HG02870 (cell line): ENCODE measurements at regions not wholly inside any gene's neighbourhood (a gene's known extent, or its start where the extent isn't known, plus 50 kb on each side); places are given as distances from the start of the nearest gene placed in this dataset.
A peak's percentile ranks its signal among the peaks of the same experiment; 100 is the strongest.
"Not testable (repeated sequence)": the region's sequence is repeated elsewhere in the genome, so short reads cannot be mapped to it uniquely, and the experiment has no call there.

Experiments used
- ATAC-seq: cut with Tn5 transposase; IDR thresholded peaks from one replicate; pipeline ENCODE4 v1.9.1; 2021; ENCODE audit warnings: mild to moderate bottlenecking, moderate library complexity; ENCODE audit not compliant: unreplicated experiment

DNA sequence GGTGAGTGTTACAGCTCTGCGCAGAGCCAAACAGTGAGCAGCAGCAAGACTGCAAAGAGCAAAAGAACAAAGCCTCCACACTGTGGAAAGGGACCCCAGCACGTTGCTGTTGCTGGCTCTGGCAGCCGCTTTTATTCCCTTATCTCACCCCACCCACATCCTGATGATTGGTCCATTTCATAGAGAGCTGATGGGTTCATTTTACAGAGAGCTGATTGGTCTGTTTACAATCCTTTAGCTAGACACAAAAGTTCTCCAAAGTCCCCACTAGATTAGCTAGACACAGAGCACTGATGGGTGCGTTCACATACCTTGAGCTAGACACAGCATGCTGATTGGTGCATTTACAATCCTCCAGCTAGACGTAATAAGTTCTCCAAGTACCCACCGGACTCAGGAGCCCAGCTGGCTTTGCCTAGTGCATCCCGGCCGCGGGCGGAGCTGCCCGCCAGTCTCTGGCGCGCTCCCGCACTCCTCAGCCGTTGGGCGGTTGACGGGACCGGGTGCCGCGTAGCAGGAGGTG, 291.4 kb upstream of the PRSS16 start:
- not testable (repeated sequence) for ATAC-seq

DNA sequence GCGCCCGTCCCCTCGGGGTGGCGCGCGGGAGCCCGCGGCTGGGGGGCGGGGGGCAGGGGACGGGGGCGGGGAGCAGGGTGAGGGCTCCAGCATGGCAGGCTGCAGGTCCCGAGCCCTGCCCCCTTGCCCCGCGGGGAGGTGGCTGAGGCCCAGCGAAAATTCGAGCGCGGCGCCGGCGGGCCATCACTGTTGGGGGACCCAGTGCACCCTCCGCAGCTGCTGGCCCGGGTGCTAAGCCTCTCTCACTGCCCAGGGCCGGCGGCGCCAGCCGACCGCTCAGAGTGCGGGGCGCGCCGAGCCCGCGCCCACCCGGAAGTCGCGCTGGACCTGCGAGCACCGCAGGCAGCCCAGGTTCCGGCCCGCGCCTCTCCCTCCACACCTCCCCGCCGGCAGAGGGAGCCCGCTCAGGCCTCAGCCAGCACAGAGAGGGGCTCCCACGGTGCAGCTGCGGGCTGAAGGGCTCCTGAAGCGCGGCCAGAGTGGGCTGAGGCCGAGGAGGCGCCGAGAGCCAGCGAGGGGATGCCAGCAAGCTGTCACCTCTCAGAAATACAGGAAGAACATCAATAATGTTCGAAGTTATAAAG, 290.8 kb upstream of the PRSS16 start:
- not testable (repeated sequence) for ATAC-seq

DNA sequence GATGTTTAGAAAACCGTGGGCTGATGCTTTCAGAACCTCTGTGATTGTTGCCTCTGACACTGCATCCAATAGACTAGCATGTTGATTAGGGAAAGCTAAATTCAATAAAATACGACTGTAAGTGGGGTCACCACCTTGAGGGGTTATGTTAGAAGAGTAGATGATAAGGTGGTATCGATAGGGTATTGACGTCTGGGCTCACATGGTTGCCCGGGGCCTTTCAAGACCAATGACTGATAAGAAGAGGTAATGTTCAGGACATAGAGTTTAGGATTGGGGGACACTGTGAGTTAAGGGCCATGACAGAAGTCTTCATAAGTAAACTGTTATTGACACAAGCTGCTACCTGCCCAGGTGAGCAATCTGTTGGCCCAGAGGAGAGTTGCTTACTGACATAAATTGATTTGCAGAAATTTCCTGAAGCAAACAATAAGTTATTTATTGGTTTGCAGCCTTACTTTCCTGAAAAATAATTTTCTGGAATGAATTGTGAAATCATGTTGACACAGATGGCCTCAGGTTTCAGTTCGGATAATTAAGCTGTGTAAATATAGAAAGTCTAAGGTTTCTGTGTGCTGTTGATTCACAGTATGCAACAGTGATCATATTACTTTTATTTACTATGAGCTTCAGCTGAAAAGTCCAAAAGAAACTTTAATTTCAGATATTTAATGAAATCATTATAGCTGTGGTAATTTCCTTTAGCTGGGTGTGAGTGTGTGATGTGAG, 289.9 kb upstream of the PRSS16 start:
- not testable (repeated sequence) for ATAC-seq

DNA sequence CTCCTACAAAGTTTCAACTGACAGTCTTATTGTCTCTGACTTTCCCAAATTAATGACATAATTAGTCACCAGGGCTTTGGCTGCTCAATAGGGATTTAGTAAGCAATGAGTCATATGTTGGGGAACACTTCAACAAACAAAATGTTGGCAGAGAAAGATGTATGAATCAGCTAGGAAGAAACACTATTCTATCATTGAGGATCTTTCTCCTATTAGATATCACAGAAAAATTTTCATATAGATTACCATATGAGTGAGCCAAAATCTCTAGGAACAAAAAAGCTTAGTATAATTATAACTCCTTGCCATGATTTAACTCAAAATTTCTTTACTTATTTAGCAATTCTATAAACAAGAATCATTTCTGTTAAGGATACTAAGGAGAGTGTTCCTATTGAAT, 286.3 kb upstream of the PRSS16 start:
- ATAC-seq = not testable (repeated sequence)

DNA sequence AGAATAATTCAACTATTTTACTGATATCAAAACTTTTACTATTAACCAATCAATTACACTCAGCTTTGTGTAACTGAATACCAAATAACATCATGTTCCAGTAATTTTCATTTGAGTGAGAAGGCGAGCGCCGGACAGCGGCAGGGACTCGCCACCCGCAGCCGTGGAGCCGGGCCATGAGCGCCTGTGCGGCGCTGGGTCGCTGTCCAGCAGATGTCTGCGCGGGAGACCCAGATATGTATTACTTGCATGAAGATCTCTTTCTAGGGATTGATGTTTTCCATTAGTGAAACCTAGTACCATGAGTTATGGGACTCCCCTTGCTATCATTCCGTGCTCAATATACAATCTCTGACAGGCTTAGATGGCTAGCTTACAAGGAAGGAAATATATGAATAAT, 245.1 kb upstream of the PRSS16 start:
- no peak for ATAC-seq

DNA sequence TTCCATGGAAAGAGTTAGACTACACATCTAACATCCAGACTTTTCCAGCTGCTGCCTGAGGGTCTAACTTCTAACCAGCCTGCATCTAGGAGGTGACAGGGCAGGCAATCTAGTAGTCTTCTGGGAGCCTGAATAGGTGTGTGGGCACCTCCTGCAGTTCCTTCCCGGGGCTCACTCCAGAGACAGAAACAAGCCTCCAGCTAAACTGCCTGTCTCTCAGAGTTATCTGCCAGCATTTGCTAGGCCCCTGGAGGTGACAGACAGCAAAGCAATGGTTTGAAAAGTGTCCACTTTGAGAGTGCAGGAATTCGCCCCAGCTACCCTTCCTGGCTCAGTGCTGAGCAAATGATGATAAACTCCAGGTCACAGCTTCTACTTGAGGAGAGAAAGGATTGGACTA, 240.5 kb upstream of the PRSS16 start:
- no peak for ATAC-seq

DNA sequence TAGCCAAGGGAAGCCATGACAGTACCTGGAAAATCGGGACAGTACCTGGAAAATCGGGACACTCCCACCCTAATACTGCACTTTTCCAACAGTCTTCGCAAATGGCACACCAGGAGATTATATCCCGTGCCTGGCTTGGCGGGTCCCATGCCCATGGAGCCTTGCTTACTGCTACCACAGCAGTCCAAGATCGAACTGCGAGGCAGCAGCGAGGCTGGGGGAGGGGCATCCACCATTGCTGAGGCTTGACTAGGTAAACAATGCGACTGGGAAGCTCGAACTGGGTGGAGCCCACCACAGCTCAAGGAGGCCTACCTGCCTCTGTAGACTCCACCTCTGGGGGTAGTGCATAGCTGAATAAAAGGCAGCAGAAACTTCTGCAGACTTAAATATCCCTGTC, 238.9 kb upstream of the PRSS16 start:
- ATAC-seq = not testable (repeated sequence)

DNA sequence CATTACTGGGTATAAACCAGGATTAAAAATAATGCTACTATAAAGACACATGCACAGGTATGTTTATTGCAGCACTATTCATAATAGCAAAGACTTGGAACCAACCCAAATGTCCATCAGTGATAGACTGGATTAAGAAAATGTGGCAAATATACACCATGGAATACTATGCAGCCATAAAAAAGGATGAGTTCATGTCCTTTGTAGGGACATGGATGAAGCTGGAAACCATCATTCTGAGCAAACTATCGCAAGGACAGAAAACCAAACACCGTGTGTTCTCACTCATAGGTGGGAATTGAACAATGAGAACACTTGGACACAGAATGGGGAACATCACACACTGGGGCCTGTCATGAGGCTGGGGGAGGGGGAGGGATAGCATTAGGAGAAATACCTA, 233.4 kb upstream of the PRSS16 start:
- ATAC-seq = not testable (repeated sequence)

DNA sequence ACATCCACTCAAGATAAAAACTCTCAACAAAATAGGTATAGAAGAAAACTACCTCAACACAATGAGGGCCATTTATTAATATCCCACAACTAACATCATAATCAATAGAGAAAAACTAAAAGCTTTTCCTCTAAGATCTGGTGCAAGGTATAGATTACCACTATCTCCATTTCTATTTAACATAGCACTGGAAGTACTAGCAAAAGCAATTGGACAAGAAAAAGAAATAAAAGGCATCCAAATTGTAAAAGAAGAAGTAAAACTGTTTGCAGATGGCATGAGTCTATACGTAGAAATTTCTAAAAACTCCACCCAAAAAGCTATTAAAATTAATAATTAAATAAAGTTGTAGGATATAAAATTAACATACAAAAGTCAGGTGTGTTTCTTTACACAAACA, 230.8 kb upstream of the PRSS16 start:
- ATAC-seq = no peak

DNA sequence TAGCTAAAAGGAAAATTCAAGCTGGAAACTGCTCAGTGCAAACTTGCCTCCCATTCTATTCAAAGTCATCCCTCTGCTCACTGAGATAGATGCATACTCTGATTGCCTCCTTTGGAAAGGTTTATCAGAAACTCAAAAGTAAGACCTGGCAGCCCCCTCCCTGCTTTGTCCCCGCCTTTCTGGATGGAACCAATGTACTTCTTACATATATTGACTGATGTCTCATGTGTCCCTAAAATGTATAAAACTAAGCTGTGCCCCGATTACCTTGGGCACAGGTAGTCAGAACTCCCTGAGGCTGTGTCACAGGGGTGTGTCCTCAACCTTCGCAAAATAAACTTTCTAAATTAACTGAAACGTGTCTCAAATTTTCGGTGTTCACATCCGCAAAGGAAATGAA, 229.1 kb upstream of the PRSS16 start:
- not testable (repeated sequence) for ATAC-seq

DNA sequence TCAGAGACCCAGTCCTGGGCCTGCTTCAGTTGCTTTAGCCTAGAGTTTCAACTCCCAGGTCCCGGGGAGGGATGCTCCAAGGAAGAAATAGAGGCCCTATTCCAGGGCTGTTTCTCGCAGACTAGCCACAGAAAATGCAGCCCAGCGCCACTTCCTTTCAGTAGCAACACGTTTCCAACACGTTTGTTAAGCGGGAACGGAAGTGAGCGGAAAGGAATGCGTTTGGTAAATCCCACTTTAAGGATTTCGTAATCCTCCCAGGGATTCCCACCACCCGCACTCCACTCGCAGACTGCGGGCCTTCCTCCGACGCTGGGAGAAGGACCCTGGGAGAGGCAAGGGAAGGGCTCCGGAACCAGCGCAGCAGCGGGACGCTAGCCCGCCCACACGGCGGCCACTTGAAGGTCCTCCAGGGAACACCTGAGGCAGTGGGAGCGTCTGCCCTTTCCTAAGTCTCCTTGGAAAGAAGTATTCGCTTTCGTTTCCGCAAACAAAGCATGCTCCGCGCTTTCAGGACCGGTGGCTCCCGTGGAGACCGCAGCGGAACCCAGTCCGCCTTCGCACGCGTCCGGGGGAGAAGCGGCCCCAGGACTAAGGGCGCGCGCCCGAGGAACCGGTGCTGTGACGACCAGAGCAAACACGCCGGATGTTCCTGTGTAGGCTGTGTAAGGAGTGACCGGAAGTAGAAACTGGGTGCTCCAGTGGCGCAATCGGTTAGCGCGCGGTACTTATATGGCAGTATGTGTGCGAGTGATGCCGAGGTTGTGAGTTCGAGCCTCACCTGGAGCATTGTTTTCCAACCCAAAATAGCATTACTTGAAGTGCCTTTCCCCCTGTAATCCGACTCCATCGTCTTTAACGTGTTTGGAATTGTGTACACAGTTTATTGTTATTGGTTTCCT, 227.6 kb upstream of the PRSS16 start:
- ATAC-seq = no peak

DNA sequence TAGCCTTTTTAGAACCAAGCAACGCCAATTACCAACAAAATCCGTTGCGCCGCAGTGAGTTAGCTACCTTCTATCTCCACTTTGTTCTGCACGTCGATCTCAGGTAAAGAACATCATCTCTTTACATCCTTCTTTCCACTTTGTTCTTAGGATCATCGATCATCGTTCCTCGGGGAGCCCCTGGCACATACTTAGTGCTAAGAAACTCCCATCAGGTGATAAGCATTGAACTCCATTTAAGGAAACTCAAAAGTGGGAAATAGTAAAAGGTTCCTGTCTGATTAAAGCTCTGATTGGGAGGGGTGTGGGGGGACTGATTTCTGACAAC, 227.0 kb upstream of the PRSS16 start:
- ATAC-seq = no peak

DNA sequence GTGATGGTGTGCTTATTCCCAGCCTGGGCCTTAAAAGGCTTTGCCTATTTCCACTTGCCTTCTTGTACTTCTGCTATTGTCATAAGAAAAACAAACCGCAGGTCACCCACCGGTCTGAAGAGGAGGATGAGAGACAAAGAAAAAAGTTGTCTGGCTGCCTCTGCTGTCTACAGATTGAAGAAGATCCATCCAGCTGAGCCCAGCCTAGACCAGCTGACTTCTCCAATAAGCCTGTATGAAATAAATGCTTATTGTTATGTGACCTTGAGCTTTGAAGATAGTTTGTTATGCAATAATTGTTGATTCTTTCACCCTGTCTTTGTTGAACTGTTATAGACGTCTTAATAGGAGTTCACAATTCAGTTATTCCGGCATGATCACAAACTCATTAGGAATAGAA, 223.8 kb upstream of the PRSS16 start:
- ATAC-seq = no peak

DNA sequence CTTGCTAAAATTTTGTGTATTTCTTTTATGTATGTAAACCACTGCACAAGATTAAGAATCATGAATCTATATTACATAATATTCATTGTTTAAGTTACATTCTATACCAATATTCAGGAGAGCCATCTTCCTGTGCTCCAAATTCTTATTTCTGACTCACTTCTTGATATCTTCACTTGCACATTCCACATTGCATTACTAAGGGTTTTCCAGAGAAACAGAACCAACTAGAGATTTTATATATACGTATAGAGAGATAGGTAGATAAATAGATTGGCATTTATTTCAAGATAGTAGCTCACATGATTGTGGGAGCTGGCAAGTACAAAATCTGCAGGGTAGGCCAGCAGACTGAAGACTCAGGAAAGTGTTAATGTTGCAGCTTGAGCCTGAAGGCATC, 222.2 kb upstream of the PRSS16 start:
- ATAC-seq = no peak

DNA sequence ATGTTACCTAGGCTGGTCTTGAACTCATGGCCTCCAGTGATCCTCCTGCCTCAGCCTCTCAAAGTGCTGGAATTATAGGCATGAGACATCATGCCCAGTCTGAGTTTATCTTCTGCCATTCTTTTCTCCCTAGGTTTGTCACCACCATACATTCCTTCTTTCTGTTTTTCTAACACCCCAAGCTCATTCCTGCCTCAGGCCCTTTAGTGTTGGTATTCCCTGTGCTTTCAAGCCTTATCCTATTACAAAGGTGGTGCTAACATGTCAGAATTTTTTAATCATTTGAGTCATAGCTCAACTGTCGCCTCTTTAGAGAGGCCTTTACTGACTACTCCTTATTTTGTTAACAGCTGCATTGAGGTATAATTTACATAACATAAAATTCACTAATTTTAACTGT, 221.1 kb upstream of the PRSS16 start:
- ATAC-seq = no peak

DNA sequence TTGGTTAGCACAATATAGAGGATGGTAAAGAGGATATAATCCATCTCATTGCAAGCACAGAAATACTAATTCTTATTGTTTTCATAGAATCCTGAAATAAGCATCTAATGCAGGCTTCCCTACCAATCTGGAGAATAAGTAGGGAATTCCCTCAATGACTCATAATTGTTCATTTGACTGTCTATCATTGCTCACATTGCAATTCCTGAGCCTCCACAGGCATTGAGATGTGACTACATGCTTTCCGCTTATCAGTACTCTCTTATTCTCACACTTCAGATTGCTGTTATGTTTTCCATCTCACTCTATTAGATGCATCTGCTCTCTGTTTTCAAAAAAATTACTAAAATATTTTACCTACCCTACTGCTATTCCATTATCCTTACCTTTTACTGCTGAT, 216.2 kb upstream of the PRSS16 start:
- no peak for ATAC-seq

DNA sequence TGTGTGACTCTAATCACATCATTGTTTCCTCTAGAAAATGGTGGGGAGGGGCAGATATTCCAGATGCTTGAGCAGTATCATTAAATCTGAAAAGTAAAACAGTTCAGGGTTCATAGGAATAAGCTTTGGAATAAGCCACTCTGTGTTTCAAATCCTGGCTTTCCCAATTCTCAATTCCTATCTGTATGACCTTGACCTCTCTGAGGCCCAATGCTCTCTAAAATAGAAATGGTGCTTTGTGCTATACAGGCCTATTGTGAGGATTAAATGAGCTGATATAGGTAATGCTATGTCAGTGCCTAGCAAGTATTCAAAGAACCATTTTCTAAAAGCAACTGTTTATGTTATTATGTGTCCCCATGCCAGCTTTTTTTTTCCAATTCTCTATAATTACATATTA, 209.0 kb upstream of the PRSS16 start:
- ATAC-seq = no peak

DNA sequence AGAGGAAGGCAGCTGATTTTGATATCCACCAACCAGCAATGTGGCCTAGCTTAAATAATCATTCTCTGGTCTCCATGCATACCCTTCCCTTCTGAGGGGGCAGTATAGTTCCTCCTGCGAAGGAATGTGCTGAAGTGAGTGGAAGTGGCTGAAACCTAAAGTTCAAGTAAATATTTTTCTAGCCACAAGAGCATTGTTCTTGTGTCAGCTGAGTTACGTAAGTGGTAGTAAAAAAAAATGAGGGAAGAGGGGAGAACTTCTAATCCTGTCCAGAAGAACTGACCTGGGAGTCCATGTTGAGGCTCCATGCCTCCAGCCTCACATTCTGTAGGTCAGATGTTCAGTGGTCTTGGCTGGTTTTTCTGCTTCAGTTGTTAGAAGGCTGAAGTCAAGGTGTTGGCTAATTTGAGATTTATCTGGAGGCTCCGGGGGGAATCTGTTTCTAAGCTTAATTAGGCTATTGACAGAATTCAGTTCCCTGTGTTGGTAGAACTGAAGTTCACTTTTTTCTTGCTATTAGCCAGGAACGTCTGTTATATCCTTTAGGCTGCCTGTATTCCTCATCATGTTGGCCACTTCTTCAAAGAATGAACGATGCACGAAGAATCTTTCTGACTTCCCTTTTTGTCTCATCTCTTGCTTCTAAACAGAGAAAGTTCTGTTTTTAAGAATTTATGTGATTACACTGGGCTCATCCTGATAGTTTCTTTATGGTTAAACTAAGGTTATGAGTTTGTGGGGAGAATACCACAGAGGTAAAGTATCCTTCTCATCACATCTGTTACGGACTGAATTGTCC, 207.1 kb upstream of the PRSS16 start:
- ATAC-seq = no peak

DNA sequence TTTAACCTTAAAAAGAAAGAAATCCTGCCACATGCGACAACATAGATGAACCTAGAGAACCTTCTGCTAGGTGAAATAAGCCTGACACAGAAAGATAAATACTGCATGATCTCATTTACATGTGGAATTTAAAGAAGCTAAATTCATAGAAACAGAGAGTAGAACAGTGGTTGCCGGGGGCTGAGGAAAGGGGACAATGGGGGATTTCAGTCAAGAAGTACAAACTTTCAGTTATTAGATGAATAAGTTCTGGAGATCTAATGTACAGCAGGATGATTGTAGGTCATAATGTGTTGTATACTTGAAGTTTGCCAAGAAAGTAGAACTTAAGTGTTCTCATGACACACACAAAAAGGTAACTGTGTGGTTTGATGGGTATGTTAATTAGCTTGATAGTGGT, 204.3 kb upstream of the PRSS16 start:
- peak; percentile 59 for ATAC-seq

DNA sequence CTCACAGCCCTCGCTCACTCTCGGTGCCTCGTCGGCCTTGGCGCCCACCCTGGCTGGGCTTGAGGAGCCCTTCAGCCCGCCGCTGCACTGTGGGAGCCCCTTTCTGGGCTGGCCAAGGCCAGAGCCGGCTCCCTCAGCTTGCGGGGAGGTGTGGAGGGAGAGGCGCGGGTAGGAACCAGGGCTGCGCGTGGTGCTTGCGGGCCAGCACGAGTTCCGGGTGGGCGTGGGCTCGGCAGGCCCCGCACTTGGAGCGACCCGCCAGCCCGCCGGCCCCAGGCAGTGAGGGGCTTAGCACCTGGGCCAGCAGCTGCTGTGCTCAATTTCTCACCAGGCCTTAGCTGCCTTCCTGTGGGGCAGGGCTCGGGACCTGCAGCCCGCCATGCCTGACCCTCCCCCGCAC, 202.4 kb upstream of the PRSS16 start:
- ATAC-seq = not testable (repeated sequence)

DNA sequence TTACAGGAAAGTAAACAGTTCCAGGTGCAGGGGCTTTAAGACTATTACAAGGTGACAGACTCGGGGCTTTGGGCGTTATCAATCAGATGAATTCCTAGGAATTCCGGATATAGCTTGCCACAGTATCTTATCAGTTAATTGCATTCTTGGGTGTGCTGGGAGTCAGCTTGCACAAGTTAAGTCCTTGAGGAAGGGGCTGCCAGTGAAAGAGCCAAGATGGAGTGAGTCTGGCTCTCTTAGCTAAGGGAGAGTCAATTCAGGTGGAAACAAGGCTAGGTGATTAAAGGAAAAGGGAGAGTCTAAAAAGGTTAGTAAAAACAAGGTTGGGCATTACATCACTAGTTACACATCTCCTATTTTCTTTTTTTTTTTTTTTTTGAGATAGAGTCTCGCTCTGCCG, 199.8 kb upstream of the PRSS16 start:
- not testable (repeated sequence) for ATAC-seq
